Activated naive CD8-positive, alpha-beta T cell treated with anti-CD3 and anti-CD28 coated beads for 36 hours (primary cell): ENCODE measurements at regions not wholly inside any gene's neighbourhood (a gene's known extent, or its start where the extent isn't known, plus 50 kb on each side); places are given as distances from the start of the nearest gene placed in this dataset.

ENCODE experiments used
- DNase-seq: peaks from one replicate; pipeline ENCODE4 v3.0.0; 2021
- H3K27ac Mint-ChIP-seq: one replicate; pipeline ENCODE4 v1.8.0; 2022; ENCODE audit warnings: mild to moderate bottlenecking, moderate library complexity, mixed read lengths
- H3K27me3 Mint-ChIP-seq: one replicate; pipeline ENCODE4 v1.8.0; 2022; ENCODE audit warnings: mild to moderate bottlenecking, mixed read lengths
- H3K36me3 Mint-ChIP-seq: one replicate; pipeline ENCODE4 v1.8.0; 2021; ENCODE audit warnings: mild to moderate bottlenecking, mixed read lengths
- H3K4me1 Mint-ChIP-seq: one replicate; pipeline ENCODE4 v1.8.0; 2021; ENCODE audit warnings: mixed read lengths
- H3K4me3 Mint-ChIP-seq: one replicate; pipeline ENCODE4 v1.8.0; 2022; ENCODE audit warnings: mild to moderate bottlenecking, moderate library complexity, mixed read lengths
- H3K9me3 Mint-ChIP-seq: one replicate; pipeline ENCODE4 v1.8.0; 2022; ENCODE audit warnings: mixed read lengths

- Mint-ChIP-seq H3K4me3 (peak overlapping the region; percentile 43), H3K36me3 (no peaks in the 10 kb centered on the region), H3K27me3 (peaks cover 3% of the 10 kb centered on the region), H3K27ac (no peak overlapping the region), H3K9me3 (no peaks in the 10 kb centered on the region), H3K4me1 (peaks cover 18% of the 10 kb centered on the region)
- no peak for DNase-seq
Observed at GRCh38 chr6:14210077-14210476, 92.5 kb downstream of the CD83 start.

- peak overlapping the region; percentile 76 for H3K4me3 Mint-ChIP-seq
- peak; percentile 95 for DNase-seq
- peak overlapping the region; percentile 56 for H3K27ac Mint-ChIP-seq
- H3K27me3 Mint-ChIP-seq = peaks cover 3% of the 10 kb centered on the region
- H3K4me1 Mint-ChIP-seq = peaks cover 18% of the 10 kb centered on the region
- no peaks in the 10 kb centered on the region for H3K9me3 Mint-ChIP-seq
- H3K36me3 Mint-ChIP-seq = no peaks in the 10 kb centered on the region
Observed at GRCh38 chr6:14210663-14211561, 93.3 kb downstream of the CD83 start.

GRCh38 chr6:14211562-14211942 is 94.0 kb downstream of the CD83 start:
- H3K27me3 Mint-ChIP-seq = peaks cover 3% of the 10 kb centered on the region
- H3K4me1 Mint-ChIP-seq = peaks cover 16% of the 10 kb centered on the region
- peak overlapping the region; percentile 76 for H3K4me3 Mint-ChIP-seq
- H3K9me3 Mint-ChIP-seq = no peaks in the 10 kb centered on the region
- no peak for DNase-seq
- peak overlapping the region; percentile 45 for H3K27ac Mint-ChIP-seq
- H3K36me3 Mint-ChIP-seq = no peaks in the 10 kb centered on the region

- no peak for DNase-seq
- peak overlapping the region; percentile 42 for H3K27ac Mint-ChIP-seq
- no peaks in the 10 kb centered on the region for H3K36me3 Mint-ChIP-seq
- peak overlapping the region; percentile 76 for H3K4me3 Mint-ChIP-seq
- peaks cover 3% of the 10 kb centered on the region for H3K27me3 Mint-ChIP-seq
- H3K9me3 Mint-ChIP-seq = no peaks in the 10 kb centered on the region
- H3K4me1 Mint-ChIP-seq = peaks cover 17% of the 10 kb centered on the region
Observed at GRCh38 chr6:14212020-14212419, 94.4 kb downstream of the CD83 start.

GRCh38 chr6:14212632-14213031 is 95.1 kb downstream of the CD83 start:
- Mint-ChIP-seq H3K4me3 (no peak overlapping the region), H3K27me3 (peaks cover 3% of the 10 kb centered on the region), H3K9me3 (no peaks in the 10 kb centered on the region), H3K27ac (no peak overlapping the region), H3K4me1 (peaks cover 17% of the 10 kb centered on the region), H3K36me3 (no peaks in the 10 kb centered on the region)
- no peak for DNase-seq

- H3K4me3 Mint-ChIP-seq = no peak overlapping the region
- H3K27ac Mint-ChIP-seq = no peak overlapping the region
- DNase-seq = no peak
- no peaks in the 10 kb centered on the region for H3K27me3 Mint-ChIP-seq
- no peaks in the 10 kb centered on the region for H3K9me3 Mint-ChIP-seq
- H3K36me3 Mint-ChIP-seq = no peaks in the 10 kb centered on the region
- H3K4me1 Mint-ChIP-seq = peaks cover 8% of the 10 kb centered on the region
Observed at GRCh38 chr6:14216946-14217684, 99.5 kb downstream of the CD83 start.

GRCh38 chr6:14217728-14218518 is 100.4 kb downstream of the CD83 start:
- no peak for DNase-seq
- Mint-ChIP-seq H3K4me1 (peaks cover 5% of the 10 kb centered on the region), H3K36me3 (no peaks in the 10 kb centered on the region), H3K27ac (no peak overlapping the region), H3K27me3 (no peaks in the 10 kb centered on the region), H3K4me3 (no peak overlapping the region), H3K9me3 (no peaks in the 10 kb centered on the region)

GRCh38 chr6:14218519-14218800 is 100.9 kb downstream of the CD83 start:
- no peak for DNase-seq
- Mint-ChIP-seq H3K4me1 (peaks cover 5% of the 10 kb centered on the region), H3K4me3 (no peak overlapping the region), H3K27me3 (no peaks in the 10 kb centered on the region), H3K9me3 (no peaks in the 10 kb centered on the region), H3K36me3 (no peaks in the 10 kb centered on the region), H3K27ac (no peak overlapping the region)

- no peak overlapping the region for H3K4me3 Mint-ChIP-seq
- H3K4me1 Mint-ChIP-seq = peaks cover 5% of the 10 kb centered on the region
- no peak overlapping the region for H3K27ac Mint-ChIP-seq
- H3K9me3 Mint-ChIP-seq = peaks cover 5% of the 10 kb centered on the region
- DNase-seq = no peak
- no peaks in the 10 kb centered on the region for H3K36me3 Mint-ChIP-seq
- H3K27me3 Mint-ChIP-seq = no peaks in the 10 kb centered on the region
Observed at GRCh38 chr6:14221564-14222279, 104.2 kb downstream of the CD83 start.

- H3K27ac Mint-ChIP-seq = no peak overlapping the region
- no peaks in the 10 kb centered on the region for H3K27me3 Mint-ChIP-seq
- no peak overlapping the region for H3K4me3 Mint-ChIP-seq
- H3K36me3 Mint-ChIP-seq = no peaks in the 10 kb centered on the region
- peaks cover 5% of the 10 kb centered on the region for H3K9me3 Mint-ChIP-seq
- H3K4me1 Mint-ChIP-seq = peaks cover 6% of the 10 kb centered on the region
- DNase-seq = no peak
Observed at GRCh38 chr6:14222956-14223355, 105.4 kb downstream of the CD83 start.

- H3K4me1 Mint-ChIP-seq = peaks cover 11% of the 10 kb centered on the region
- no peaks in the 10 kb centered on the region for H3K36me3 Mint-ChIP-seq
Observed at GRCh38 chr6:14224359-14225103, 107.0 kb downstream of the CD83 start.

GRCh38 chr6:14226051-14226660 is 108.6 kb downstream of the CD83 start:
- DNase-seq = no peak
- H3K27ac Mint-ChIP-seq = no peak overlapping the region
- H3K4me3 Mint-ChIP-seq = no peak overlapping the region
- no peaks in the 10 kb centered on the region for H3K27me3 Mint-ChIP-seq
- H3K9me3 Mint-ChIP-seq = peaks cover 5% of the 10 kb centered on the region
- no peaks in the 10 kb centered on the region for H3K36me3 Mint-ChIP-seq
- peaks cover 11% of the 10 kb centered on the region for H3K4me1 Mint-ChIP-seq

More at GRCh38 chr6:14224359-14225103, 107.0 kb downstream of the CD83 start:
- Mint-ChIP-seq H3K9me3 (peaks cover 5% of the 10 kb centered on the region), H3K4me3 (no peak overlapping the region), H3K27me3 (no peaks in the 10 kb centered on the region), H3K27ac (no peak overlapping the region)
- no peak for DNase-seq

GRCh38 chr6:14228571-14228970 is 111.0 kb downstream of the CD83 start:
- DNase-seq = peak; percentile 51
- H3K36me3 Mint-ChIP-seq = no peaks in the 10 kb centered on the region
- no peak overlapping the region for H3K27ac Mint-ChIP-seq
- peaks cover 22% of the 10 kb centered on the region for H3K4me1 Mint-ChIP-seq
- peaks cover 5% of the 10 kb centered on the region for H3K9me3 Mint-ChIP-seq
- H3K4me3 Mint-ChIP-seq = no peak overlapping the region
- no peaks in the 10 kb centered on the region for H3K27me3 Mint-ChIP-seq

GRCh38 chr6:14231071-14231483 is 113.5 kb downstream of the CD83 start:
- H3K27ac Mint-ChIP-seq = no peak overlapping the region
- H3K27me3 Mint-ChIP-seq = no peaks in the 10 kb centered on the region

More at GRCh38 chr6:14231071-14231483, 113.5 kb downstream of the CD83 start:
- peaks cover 22% of the 10 kb centered on the region for H3K4me1 Mint-ChIP-seq
- H3K9me3 Mint-ChIP-seq = peaks cover 5% of the 10 kb centered on the region
- H3K4me3 Mint-ChIP-seq = no peak overlapping the region
- DNase-seq = no peak
- H3K36me3 Mint-ChIP-seq = no peaks in the 10 kb centered on the region
